GM12873 (cell line): ENCODE measurements at regions not wholly inside any gene's neighbourhood (a gene's known extent, or its start where the extent isn't known, plus 50 kb on each side); places are given as distances from the start of the nearest gene placed in this dataset.

ENCODE experiments used
- CTCF ChIP-seq: IDR thresholded peaks from 2 replicates; pipeline ENCODE4 v1.5.1; 2012; ENCODE audit warnings: low read depth, mild to moderate bottlenecking, moderate library complexity, low read length, control low read depth; ENCODE audit not compliant: insufficient read depth; ENCODE audit errors: missing control alignments

- TF ChIP-seq CTCF, result no peak
Measured at GRCh38 chr11:96579656-96580055, 189.8 kb downstream of the JRKL start.

DNA sequence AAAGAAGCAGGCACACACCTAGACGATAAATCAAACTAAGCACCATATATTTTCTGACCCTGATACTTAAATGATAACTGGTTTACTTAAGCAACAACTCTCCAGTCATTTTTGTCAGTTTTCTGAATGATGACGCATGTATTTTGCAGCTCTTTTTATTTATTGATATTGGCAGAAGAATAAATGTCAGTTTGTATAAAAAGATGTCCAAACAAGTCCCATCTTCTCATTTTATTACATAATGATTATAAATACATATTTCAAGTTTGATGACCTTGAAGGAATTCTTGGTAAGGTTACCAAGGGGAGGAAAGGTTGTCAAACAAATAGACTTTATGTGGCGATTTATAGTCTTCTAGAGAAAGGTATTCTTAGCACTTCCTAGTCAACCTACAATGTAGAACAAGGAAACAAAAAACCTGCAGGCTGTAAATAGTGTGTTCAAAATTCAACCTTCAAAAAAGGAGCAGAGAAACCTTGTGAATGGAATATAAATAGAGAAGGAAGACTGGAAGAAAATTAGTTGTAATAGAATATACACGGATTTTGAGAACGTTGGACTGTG lies 190.7 kb downstream of the JRKL start:
- TF ChIP-seq CTCF, result no peak

GRCh38 chr11:96595011-96595410 lies 205.2 kb downstream of the JRKL start:
- TF ChIP-seq CTCF, result no peak

DNA sequence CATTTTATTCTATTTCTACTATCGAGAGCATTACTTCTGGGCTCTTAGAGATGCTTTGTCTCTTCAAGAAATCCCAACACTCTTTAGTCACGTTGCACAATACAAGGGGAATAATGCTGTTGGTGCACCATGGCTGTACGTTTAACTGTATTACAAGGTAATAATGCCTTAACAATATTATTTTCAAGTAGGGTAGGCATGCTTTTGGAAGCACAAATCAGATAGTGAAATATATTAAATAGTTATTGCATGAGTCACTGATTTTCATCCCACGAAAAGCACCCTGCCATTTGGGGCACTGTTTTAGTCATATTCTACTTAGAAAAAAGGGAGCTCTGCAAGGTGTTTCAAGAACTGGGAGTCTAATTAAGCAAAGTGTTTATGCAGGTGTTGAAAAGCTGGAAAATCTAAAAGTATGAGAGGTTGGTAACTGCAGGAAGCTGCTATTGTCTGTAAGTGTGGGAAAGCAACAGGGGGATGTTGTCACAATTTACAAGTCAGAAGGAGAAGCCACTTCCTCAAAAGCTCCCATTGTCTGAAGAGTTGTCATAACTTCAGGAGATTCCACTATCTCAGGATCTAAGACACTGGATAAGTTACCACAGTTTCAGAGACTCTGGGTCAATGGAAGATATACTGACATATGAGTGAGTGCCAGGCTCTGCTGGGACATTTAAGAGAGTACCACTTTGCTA lies 218.2 kb downstream of the JRKL start:
- TF ChIP-seq CTCF, result no peak

- TF ChIP-seq CTCF, result no peak
Measured at GRCh38 chr11:96614101-96614500, 224.3 kb downstream of the JRKL start.

DNA sequence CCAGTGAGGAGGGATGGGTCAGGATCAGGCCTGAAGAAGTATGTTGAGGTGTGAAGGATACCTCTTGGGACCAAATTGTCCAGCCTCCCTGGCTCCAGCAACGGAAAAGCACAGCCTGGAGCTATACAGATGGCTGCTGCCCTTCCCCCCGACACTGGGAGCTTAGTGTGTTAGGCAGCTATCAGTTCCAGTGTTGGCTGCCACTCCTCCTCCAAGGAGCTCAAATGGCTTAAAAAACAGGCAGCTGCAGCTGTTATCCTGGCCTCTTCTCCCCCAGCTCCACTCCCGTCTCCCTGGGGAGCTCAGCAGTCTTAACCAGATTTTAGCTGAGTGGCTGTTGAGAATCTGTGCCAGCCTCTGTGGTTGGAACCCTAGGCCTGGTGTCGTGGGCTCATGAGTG lies 225.0 kb downstream of the JRKL start:
- TF ChIP-seq CTCF, result no peak

- no peak for TF ChIP-seq CTCF
Measured at GRCh38 chr11:96620464-96621044, 230.7 kb downstream of the JRKL start.
